GM12865 (cell line): ENCODE measurements at regions not wholly inside any gene's neighbourhood (a gene's known extent, or its start where the extent isn't known, plus 50 kb on each side); places are given as distances from the start of the nearest gene placed in this dataset.

ENCODE experiments used
- DNase-seq: peaks from one replicate; pipeline ENCODE4 v3.0.0; 2010; ENCODE audit warnings: low read depth
- H3K4me3 ChIP-seq: 2 replicates; pipeline ENCODE4 v1.5.1; 2011; ENCODE audit warnings: mild to moderate bottlenecking, low read depth, low read length, control low read depth
- CTCF ChIP-seq: IDR thresholded peaks from 2 replicates; pipeline ENCODE4 v1.5.1; 2011; ENCODE audit warnings: low read length, control low read depth, low read depth, inconsistent platforms; ENCODE audit not compliant: insufficient read depth; ENCODE audit errors: missing control alignments

GRCh38 chr5:54927097-54927746 lies 58.2 kb downstream of the ESM1 start:
- H3K4me3 ChIP-seq: no peak overlapping the region
- DNase-seq: no peak
- no peak for TF ChIP-seq CTCF

- no peak for DNase-seq
- no peak for TF ChIP-seq CTCF
- no peak overlapping the region for H3K4me3 ChIP-seq
Measured at GRCh38 chr5:54924487-54924886, 60.9 kb downstream of the ESM1 start.

- DNase-seq: no peak
- no peak for TF ChIP-seq CTCF
- H3K4me3 ChIP-seq: no peak overlapping the region
Measured at GRCh38 chr5:54917323-54917722, 68.1 kb downstream of the ESM1 start.

- DNase-seq: no peak
- H3K4me3 ChIP-seq: no peak overlapping the region
- no peak for TF ChIP-seq CTCF
Measured at GRCh38 chr5:54915466-54916027, 69.8 kb downstream of the ESM1 start.

GRCh38 chr5:54912021-54912420 lies 73.4 kb downstream of the ESM1 start:
- no peak for DNase-seq

GRCh38 chr5:54909911-54910870 lies 75.2 kb downstream of the ESM1 start:
- no peak overlapping the region for H3K4me3 ChIP-seq
- no peak for DNase-seq
- no peak for TF ChIP-seq CTCF

More at GRCh38 chr5:54912021-54912420, 73.4 kb downstream of the ESM1 start:
- TF ChIP-seq CTCF: no peak
- H3K4me3 ChIP-seq: no peak overlapping the region
